ENCODE measurements at regions not wholly inside any gene's neighbourhood (a gene's known extent, or its start where the extent isn't known, plus 50 kb on each side); places are given as distances from the start of the nearest gene placed in this dataset.

GRCh38 chr3:102233881-102234280, 200.9 kb upstream of the ZPLD1 start (continued):
- no peak for TF ChIP-seq E4F1 (IDR thresholded peaks at IDR 0.05; ENCODE audit: borderline replicate concordance, partially characterized antibody)
- peak; percentile 92 for TF ChIP-seq PAX5 (IDR thresholded peaks at IDR 0.05; ENCODE audit: borderline replicate concordance, low read depth, low read length)
- peak; percentile 52 for TF ChIP-seq SP1 (IDR thresholded peaks at IDR 0.05; ENCODE audit: low read depth, low read length)
- TF ChIP-seq SRF (IDR thresholded peaks at IDR 0.05; ENCODE audit: low read depth in 2 of 2, low read length in 2 of 2), result no peak
- no peak for TF ChIP-seq HDGF (IDR thresholded peaks at IDR 0.05)
- no peak for TF ChIP-seq EZH2 (IDR thresholded peaks at IDR 0.05; ENCODE audit: borderline replicate concordance, control insufficient read depth, low read depth, low read length)
- no peak for TF ChIP-seq ZNF687 (IDR thresholded peaks at IDR 0.05)
- no peak for TF ChIP-seq RELA (IDR thresholded peaks at IDR 0.05; ENCODE audit: borderline replicate concordance, partially characterized antibody)
- no peak for TF ChIP-seq BRCA1 (IDR thresholded peaks at IDR 0.05; ENCODE audit: low read depth, low read length)
- no peak for TF ChIP-seq YBX1 (IDR thresholded peaks at IDR 0.05)
- no peak for TF ChIP-seq RAD51 (IDR thresholded peaks at IDR 0.05)
- peak; percentile 47 for TF ChIP-seq IKZF1 (conservative IDR thresholded peaks at IDR 0.05)
- TF ChIP-seq SREBF1 (IDR thresholded peaks at IDR 0.05; ENCODE audit: low read length), result no peak
- TF ChIP-seq ZBTB33 (IDR thresholded peaks at IDR 0.05), result no peak
- TF ChIP-seq FOS (IDR thresholded peaks at IDR 0.05; ENCODE audit: borderline replicate concordance, extremely low read depth, insufficient read length), result no peak
- TF ChIP-seq BHLHE40 (IDR thresholded peaks at IDR 0.05; ENCODE audit: borderline replicate concordance in 1 of 2, low read depth in 2 of 2, low read length in 1 of 2), result peak; percentile 42 to 54; a peak in 2 of 4 replicates
- TF ChIP-seq ZBED1 (IDR thresholded peaks at IDR 0.05; ENCODE audit: borderline replicate concordance), result peak; percentile 26; the same call in 1 of the 2 replicates
- TF ChIP-seq POLR2AphosphoS5 (IDR thresholded peaks at IDR 0.05; ENCODE audit: low read length), result no peak
- no peak for TF ChIP-seq RB1 (IDR thresholded peaks at IDR 0.05; ENCODE audit: borderline replicate concordance)
- no peak for TF ChIP-seq TCF7 (IDR thresholded peaks at IDR 0.05; ENCODE audit: borderline replicate concordance)
